Fibroblast of skin of abdomen (primary cell): ENCODE measurements at regions not wholly inside any gene's neighbourhood (a gene's known extent, or its start where the extent isn't known, plus 50 kb on each side); places are given as distances from the start of the nearest gene placed in this dataset.
"Not testable (repeated sequence)": the region's sequence is repeated elsewhere in the genome, so short reads cannot be mapped to it uniquely, and the experiment has no call there.

Experiments used
- DNase-seq: peaks from one replicate; pipeline ENCODE4 v3.0.0-alpha.2; 2013

- peak; percentile 36 for DNase-seq
Measured at GRCh38 chr4:128450326-128451120, 162.9 kb upstream of the PGRMC2 start.

DNA sequence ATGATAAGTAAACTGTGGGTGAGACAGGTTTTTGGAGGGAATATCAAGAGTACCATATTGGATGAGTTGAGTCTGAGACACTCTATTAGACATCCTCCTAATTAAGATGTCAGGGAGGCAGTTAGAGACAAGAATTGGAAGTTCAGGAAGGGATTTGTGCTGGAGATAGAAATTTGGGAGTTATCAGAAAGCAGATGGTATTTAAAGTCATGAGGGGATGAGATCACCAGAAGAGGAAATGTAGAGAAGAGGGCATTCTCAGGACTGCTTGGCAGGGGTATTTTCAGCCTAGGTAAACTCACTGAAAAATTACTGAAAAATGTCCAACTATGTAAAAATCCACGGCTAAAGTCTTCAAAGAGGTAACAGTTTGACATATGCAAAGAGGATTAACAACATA lies 161.6 kb upstream of the PGRMC2 start:
- DNase-seq, result no peak

DNA sequence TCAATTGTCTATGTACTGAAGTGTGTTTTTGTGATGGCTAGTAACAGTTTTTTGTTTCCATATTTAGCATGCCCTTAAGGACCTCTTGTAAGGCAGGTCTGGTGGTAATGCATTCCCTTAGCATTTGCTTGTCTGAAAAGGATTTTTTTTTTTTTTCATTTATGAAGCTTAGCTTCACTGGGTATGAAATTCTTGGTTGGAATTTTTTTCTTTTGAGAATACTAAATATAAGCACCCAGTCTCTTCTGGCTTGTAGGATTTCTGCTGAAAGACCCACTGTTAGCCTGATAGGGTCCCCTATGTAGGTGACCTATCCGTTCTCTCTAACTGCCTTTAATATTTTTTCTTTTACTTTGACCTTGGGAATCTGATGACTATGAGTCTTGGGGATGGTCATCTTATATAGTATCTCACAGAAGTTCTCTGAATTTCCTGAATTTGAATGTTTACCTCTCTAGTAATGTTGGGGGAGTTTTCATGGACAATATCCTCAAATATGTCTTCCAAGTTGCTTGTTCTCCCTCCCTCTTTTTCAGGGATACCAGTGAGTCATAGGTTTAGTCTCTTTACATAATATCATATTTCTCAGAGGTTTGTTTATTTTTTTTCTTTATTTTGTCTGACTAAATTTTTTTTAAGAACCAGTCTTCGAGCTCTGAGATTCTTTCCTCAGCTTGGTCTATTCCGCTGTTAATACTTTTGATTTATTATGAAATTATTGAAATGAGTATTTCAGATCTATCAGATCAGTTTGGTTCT lies 157.1 kb upstream of the PGRMC2 start:
- no peak for DNase-seq

- no peak for DNase-seq
Measured at GRCh38 chr4:128440923-128441322, 153.3 kb upstream of the PGRMC2 start.

DNA sequence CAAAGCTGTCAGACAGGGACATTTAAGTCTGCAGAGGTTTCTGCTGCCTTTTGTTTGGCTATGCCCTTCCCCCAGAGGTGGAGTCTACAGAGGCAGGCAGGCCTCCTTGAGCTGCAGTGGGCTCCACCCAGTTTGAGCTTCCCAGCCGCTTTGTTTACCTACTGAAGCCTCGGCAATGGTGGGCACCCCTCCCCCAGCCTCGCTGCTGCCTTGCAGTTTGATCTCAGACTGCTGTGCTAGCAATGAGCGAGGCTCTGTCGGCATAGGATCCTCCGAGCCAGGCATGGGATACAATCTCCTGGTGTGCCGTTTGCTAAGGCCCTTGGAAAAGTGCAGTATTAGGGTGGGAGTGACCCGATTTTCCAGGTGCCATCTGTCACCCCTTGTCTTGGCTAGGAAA lies 149.4 kb upstream of the PGRMC2 start:
- not testable (repeated sequence) for DNase-seq

DNA sequence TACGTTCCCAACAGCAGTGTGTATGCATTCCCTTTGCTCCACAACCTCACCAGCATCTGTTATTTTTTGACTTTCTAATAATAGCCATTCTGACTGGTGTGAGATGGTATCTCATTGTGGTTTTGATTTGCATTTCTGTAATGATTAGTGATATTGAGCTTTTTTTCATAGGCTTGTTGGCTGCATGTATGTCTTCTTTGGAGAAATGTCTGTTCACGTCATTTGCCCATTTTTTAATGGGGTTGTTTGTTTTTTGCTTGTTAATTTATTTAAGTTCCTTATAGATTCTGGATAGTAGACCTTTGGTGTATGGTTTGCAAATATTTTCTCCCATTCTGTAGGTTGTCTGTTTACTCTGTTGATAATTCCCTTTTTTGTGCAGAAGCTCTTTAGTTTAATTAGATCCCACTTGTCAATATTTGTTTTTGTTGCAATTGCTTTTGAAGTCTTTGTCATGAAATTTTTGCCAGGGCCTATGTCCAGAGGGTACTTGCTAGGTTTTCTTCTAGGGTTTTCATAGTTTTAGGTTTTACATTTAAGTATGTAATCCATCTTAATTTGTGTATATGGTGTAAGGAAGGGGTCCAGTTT lies 141.5 kb upstream of the PGRMC2 start:
- not testable (repeated sequence) for DNase-seq

- DNase-seq, result no peak
Measured at GRCh38 chr4:128428397-128428796, 140.8 kb upstream of the PGRMC2 start.

DNA sequence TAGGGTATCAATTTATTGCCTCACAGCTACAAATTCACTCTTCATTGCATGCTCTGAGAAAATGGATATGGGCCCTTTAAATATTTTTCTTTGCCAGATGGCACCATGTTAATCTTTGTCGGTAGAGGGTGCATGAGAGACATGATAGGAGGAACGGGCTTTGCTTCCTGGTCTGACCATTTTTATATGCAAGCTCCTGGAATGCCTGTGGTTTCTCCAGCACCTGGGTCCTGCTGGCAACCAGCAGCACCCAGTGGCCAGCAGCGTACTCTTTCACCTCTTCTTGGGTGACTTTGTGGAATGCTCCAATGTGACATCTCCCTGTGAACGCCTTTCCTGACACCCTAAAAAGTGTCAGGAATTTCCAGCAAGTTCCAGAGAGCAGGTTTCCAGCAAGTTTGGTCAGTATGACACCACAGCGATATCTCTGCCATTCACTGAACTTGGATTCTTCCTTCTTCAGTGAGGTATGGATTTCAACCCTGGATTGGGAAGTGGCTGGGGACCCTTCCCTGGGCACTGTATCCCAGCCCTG lies 140.3 kb upstream of the PGRMC2 start:
- DNase-seq, result peak; percentile 79

DNA sequence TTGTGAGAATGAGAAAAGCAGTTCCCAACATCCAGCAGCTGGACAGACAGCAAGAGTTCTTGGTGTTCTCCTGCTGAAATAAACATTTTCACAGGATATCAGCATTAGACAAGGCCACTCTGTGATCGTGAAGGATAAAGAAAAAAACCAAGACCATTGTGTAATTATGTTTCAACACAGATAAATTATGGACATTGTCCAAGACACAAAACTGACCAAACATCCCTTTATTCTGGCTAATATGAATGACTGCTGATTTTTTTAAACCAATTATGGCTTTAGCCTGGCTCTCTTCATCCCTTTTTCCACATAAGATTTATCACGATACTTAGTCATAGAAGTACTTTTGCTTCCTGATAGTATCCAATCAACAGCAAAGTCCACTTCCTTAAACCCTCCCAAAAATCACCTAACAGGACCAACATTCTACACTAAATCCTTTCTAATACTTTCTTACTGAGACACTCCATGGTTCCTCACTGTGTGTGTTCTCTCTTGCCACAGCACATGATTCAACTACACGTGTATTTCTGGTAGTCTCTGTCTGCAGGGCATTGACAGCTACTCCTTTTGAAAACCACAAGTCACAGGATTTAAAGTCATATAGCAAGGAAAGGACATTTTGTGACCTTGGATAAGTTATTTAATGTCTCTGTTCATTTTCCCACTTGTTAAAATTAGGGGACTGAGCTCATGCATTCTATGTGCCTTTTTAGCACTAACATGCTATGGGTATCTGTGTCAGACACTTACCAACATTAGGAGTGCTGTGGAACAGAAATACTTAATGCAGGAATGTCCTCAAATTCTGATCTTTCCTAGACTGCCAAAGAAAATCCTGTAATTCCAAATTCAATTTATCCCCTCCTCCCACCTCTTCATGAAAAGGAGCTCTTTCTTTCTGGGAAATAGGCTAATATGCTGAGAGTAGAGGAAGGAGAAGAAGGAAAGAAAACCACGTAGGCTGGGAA lies 137.2 kb upstream of the PGRMC2 start:
- DNase-seq, result peak; percentile 52

DNA sequence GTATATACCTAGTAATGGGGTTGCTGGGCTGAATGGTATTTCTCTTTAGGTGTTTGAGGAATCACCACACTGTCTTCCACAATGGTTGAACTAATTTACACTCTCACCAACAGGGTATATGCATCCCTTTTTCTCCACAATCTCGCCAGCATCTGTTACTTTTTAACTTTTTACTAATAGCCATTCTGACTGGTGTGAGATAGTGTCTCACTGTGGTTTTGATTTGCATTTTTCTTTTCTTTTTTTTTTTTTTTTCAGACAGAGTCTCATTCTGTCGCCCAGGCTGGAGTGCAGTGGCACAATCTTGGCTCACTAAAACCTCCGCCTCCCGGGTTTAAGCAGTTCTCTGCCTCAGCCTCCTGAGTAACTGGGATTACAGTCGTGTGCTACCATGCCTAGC lies 134.7 kb upstream of the PGRMC2 start:
- DNase-seq, result not testable (repeated sequence)

DNA sequence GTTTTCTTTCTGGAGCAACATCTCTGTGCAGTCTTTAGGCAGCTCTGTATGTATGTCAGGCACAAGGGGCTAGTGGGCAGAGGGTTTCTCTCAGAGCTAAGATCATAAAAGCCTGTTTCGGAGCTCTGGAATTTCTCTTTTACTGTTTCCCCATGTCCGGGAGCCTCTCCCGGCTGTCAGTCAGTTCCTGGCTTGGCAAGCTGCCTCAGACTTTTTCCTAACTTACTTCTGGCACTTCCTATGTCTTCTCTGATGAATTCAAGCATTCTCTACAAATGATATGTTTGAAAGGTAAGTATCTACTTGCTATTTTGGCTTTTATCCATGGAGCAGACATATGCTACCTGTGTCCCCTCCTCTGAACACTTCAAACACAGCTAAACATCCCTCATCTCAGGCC lies 129.3 kb upstream of the PGRMC2 start:
- peak; percentile 43 for DNase-seq

DNA sequence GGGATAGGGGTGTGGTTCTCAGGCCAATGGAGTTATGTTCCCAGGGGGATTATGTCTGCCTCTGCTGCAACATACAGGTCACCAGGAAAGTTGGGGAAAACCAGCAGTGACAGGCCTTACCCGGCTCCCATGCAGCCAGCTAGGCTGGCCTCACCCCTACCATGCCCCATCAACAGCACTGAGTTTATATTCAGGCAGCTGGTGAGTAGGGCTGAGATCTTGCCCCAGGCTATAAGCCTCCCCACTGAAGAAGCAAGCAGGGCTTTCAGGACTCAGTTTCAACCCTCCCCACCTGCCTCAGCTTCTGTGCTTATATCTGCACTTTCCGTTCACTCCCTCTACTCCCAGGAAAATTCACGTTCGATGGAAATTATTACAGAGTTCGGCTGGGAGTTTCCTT lies 122.4 kb upstream of the PGRMC2 start:
- DNase-seq, result no peak

DNA sequence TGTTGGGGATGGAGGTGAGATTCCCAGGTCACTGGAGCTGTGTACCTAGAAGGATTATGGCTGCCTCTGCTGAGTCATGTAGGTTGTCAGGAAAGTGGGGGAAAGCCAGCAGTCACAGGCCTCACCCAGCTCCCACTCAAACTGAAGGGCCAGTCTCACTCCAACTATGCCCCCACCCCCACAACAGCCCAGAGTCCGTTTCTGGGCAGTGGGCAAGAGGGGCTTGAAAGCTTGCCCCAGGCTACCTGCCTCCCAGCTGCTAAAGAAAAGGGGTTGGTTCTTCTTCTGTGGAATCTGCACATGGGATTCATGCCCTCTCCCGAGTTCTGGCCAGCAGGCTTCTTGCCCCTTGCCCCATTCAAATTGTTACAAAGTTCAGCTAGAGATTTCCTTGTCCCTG lies 116.0 kb upstream of the PGRMC2 start:
- DNase-seq, result no peak

DNA sequence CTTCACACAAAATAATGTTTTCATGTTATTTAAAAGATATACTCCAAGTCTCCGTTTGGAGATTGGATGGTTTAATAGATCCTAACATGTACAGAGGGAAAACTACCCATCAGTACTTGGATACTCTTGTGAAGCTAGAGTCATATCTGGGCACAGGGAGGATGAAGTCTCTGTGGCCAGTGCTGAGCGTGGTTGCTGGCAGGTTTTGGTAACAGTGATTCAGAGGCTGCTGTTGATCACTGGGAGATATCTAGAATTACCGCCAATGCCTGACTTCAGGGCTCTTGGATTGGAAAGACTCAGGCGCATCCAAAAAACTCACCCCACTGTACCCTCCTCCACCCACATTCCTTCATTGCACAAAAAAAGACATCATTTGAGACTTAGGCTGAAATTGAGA lies 107.2 kb upstream of the PGRMC2 start:
- DNase-seq, result peak; percentile 28

DNA sequence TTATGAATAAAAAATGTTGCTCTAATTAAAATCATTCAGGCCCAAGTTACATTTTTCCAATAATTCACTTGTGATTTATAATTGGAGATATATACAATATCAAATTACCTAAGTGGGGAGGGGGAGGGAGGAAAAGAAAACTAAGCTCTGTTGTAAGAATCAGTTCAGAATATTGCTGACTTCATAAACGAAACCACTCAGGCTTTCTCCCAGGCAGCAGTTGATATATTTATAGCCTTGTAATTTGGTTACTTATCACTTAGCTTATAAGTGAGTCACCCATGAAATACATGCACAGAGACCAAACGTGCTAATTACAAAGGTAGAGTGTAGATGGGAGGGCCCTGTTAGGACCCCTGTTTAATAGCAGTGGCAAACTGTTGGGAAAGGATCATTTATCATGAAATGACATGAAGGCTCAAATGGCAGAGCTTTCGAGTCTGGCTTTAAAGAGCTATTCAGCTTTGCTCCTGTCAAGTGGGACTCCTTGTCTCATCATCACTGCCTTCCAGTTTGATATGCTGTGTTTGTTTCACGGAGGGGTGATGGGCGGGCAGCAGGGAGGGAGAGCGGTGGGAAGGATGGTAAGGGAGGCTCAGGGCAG lies 105.6 kb upstream of the PGRMC2 start:
- DNase-seq, result peak; percentile 88

DNA sequence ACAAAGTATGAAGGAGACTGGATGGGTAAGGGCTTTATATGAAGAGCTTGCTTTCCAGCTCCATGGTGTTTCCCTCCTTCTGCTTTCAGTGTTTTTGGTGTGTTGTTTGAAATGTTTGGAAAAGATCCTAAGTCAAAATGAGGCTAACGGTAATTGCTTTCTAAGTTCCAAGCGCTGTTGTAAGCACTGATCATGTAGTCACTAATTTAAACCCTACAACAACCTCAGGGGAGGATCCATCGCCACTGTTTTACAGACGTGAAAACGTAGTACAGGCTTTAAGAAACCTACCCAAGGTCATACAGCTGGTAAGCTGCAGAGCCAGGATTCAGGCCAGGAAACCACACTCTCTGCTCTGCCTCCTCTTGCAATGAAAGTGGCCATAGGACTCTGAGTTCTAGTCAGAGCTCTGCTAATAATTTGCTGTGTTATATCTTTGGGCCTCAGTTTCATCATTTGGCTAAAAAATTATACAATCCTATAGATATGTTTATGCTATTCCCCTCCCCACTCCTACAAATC lies 102.9 kb upstream of the PGRMC2 start:
- no peak for DNase-seq

- DNase-seq, result no peak
Measured at GRCh38 chr4:128388796-128389195, 101.2 kb upstream of the PGRMC2 start.

DNA sequence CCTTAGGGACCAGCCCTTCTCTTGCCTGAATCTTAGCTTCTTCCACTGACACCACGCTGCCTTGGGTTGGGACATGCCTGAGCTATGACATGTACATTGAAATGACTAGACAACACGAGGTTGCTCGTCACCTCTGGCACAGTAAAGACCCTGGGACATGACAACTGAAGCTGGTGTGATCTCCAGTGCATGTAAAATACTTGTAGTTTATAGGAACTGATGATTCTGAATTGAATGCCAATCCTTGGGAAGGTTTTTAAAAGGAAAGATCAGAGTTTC lies 100.7 kb upstream of the PGRMC2 start:
- DNase-seq, result peak; percentile 38

DNA sequence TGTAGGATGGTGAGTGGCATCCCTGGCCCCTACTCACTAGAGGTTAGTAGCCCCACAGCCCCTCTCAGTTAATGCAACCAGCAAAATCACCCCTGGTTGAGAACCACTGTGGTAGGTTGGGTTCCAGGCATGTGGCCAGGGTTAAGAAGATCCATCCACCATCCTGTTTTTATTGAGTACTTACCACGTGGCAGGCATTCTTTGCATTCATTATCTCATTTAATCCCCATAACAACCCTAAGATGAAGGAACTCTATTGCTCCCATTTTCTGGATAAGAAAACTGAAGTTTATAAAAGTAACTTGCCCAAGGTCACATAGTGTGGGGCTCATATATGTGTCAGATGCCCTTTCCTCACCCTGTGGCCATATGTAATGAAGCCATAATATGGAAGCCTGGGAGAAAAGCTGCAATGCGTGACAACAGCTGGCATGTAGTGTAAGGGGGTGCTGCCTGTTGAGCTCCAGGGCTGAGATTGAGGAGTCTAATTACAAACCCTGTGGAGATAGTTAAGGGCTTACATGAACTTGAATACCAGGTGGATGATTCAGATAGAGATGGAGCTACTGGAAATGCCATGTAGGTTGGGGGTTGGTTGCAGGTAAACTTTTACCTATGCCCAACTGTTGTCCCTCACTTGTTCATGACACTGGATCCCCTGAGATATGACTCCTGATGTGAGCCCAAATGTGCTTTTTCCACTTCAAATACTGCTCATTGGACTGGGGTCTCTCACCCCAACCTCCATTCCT lies 100.2 kb upstream of the PGRMC2 start:
- peak; percentile 64 for DNase-seq

DNA sequence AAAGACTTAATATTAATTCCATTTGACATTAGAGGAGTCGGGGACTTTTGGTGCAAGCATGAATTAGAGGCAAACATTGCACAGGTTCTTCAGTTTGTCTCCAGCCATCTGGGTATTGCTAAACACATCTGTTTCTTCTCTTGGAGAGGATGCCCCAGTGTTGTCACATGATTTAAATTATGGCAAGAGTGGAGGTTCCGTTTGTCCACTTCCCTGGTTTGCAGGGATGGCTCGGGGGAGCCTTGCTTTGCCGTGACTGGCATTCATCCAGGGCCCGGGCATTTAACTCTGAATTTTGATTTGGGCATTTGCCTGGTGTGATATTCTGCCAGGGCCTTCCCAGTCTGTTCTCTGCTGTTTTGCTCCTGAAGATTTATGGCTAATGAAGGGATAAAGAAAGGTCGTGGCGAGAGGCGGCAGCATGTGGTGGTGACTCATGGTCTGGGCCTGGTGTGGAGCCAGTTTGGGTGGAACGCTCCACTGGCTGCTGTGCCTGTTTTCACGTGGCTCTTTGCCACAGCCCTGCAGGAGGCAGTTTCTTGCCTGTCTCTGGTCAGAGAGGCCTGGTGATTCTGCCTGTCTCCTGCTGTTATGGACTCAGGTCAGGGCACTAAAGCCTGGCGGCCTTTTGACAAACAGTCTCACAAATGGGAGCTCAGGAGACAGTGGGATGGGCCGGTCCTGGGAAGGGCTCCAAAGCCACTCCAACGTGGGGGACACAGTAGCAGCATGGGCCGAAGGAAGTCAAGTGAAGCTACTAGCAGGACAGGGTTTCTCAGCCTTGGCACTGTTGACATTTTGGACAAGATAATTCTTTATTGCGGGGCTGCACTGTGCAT lies 99.4 kb upstream of the PGRMC2 start:
- DNase-seq, result peak; percentile 99
